Calu3 (cell line): ENCODE measurements at regions not wholly inside any gene's neighbourhood (a gene's known extent, or its start where the extent isn't known, plus 50 kb on each side); places are given as distances from the start of the nearest gene placed in this dataset.

Experiments used
- BruUV-seq: library from RNA; stranded (reverse); fragments of 400-500 nt; replicated peaks from 2 replicates; lab custom pipeline; 2021; lab: Mats Ljungman, UMichigan
- CTCF ChIA-PET: fragments of 300-600 bp; sonication (Branson Sonifier 250); formaldehyde crosslinking; loops from one replicate; lab custom pipeline; 2022; ENCODE audit warnings: antibody characterized with exemption; lab: Charles Lee
- DNase-seq: peaks from one replicate; pipeline ENCODE4 v3.0.0; 2022
- H3K27ac Mint-ChIP-seq: one replicate; pipeline ENCODE4 v1.8.0; 2022; ENCODE audit warnings: mixed read lengths; ENCODE audit not compliant: unreplicated experiment
- H3K27me3 Mint-ChIP-seq: one replicate; pipeline ENCODE4 v1.8.0; 2022; ENCODE audit warnings: mixed read lengths; ENCODE audit not compliant: unreplicated experiment
- H3K36me3 Mint-ChIP-seq: one replicate; pipeline ENCODE4 v1.8.0; 2022; ENCODE audit warnings: mild to moderate bottlenecking, moderate library complexity, mixed read lengths; ENCODE audit not compliant: insufficient read depth, unreplicated experiment
- H3K4me1 Mint-ChIP-seq: one replicate; pipeline ENCODE4 v1.8.0; 2022; ENCODE audit warnings: mild to moderate bottlenecking, low read depth, mixed read lengths; ENCODE audit not compliant: unreplicated experiment
- H3K4me3 Mint-ChIP-seq: one replicate; pipeline ENCODE4 v1.8.0; 2022; ENCODE audit warnings: mild to moderate bottlenecking, low read depth, moderate library complexity, mixed read lengths; ENCODE audit not compliant: unreplicated experiment
- H3K9me3 Mint-ChIP-seq: one replicate; pipeline ENCODE4 v1.8.0; 2022; ENCODE audit warnings: low read depth, mixed read lengths; ENCODE audit not compliant: unreplicated experiment
- intact Hi-C: fragments of 100-400 bp; cut with micrococcal nuclease; formaldehyde crosslinking; loops from one replicate; pipeline ENCODE4 v1.10.0; 2022; ENCODE audit not compliant: unreplicated experiment
- TF ChIP-seq, protein P1 (sequence below): fragments of 200-600 bp; IDR thresholded peaks from one replicate; pipeline ENCODE4 v1.8.0; 2022; ENCODE audit warnings: antibody characterized with exemption; ENCODE audit not compliant: unreplicated experiment

DNA sequence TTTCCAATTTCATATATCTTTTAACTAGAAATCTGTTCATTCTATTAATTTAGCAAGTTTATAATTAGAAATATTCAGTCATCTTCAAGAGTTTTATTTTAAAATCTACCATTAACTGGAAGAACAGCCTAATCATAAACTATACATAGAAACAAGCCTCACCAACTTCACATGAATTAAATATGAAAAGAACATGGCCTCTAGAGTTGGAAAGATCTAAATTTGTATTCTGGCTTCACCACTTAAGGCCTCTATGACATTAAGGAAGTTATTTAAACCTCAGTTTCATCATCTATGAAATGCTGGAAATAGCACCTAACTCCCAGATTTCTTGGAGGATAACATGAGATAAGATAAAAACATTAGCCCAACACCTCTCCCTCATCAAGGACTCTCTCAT lies 51.4 kb upstream of the SCN7A start:
- TF ChIP-seq, protein P1, sequence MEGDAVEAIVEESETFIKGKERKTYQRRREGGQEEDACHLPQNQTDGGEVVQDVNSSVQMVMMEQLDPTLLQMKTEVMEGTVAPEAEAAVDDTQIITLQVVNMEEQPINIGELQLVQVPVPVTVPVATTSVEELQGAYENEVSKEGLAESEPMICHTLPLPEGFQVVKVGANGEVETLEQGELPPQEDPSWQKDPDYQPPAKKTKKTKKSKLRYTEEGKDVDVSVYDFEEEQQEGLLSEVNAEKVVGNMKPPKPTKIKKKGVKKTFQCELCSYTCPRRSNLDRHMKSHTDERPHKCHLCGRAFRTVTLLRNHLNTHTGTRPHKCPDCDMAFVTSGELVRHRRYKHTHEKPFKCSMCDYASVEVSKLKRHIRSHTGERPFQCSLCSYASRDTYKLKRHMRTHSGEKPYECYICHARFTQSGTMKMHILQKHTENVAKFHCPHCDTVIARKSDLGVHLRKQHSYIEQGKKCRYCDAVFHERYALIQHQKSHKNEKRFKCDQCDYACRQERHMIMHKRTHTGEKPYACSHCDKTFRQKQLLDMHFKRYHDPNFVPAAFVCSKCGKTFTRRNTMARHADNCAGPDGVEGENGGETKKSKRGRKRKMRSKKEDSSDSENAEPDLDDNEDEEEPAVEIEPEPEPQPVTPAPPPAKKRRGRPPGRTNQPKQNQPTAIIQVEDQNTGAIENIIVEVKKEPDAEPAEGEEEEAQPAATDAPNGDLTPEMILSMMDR, result no peak
- DNase-seq, result no peak
- BruUV-seq, result no TSS peak
- Mint-ChIP-seq H3K36me3 (no peaks in the 10 kb centered on the region), H3K4me3 (no peak overlapping the region), H3K27ac (no peak overlapping the region), H3K4me1 (no peaks in the 10 kb centered on the region), H3K9me3 (no peaks in the 10 kb centered on the region), H3K27me3 (no peaks in the 10 kb centered on the region)
- CTCF ChIA-PET, result no interaction called here
- intact Hi-C loops, result no loop called here
